ENCODE measurements at regions not wholly inside any gene's neighbourhood (a gene's known extent, or its start where the extent isn't known, plus 50 kb on each side); places are given as distances from the start of the nearest gene placed in this dataset.
"Not testable (repeated sequence)": the region's sequence is repeated elsewhere in the genome, so short reads cannot be mapped to it uniquely, and the experiment has no call there.

DNA sequence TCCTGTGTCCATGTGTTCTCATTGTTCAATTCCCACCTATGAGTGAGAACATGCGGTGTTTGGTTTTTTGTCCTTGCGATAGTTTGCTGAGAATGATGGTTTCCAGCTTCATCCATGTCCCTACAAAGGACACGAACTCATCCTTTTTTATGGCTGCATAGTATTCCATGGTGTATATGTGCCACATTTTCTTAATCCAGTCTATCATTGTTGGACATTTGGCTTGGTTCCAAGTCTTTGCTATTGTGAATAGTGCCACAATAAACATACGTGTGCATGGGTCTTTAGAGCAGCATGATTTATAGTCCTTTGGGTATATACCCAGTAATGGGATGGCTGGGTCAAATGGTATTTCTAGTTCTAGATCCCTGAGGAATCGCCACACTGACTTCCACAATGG is 98.5 kb downstream of the KBTBD2 start:
- TF ChIP-seq, protein P1, sequence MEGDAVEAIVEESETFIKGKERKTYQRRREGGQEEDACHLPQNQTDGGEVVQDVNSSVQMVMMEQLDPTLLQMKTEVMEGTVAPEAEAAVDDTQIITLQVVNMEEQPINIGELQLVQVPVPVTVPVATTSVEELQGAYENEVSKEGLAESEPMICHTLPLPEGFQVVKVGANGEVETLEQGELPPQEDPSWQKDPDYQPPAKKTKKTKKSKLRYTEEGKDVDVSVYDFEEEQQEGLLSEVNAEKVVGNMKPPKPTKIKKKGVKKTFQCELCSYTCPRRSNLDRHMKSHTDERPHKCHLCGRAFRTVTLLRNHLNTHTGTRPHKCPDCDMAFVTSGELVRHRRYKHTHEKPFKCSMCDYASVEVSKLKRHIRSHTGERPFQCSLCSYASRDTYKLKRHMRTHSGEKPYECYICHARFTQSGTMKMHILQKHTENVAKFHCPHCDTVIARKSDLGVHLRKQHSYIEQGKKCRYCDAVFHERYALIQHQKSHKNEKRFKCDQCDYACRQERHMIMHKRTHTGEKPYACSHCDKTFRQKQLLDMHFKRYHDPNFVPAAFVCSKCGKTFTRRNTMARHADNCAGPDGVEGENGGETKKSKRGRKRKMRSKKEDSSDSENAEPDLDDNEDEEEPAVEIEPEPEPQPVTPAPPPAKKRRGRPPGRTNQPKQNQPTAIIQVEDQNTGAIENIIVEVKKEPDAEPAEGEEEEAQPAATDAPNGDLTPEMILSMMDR (IDR thresholded peaks at IDR 0.05; ENCODE audit: low read depth, low read length, missing input control): not testable (repeated sequence)
- not testable (repeated sequence) for TF ChIP-seq TAF1 (conservative IDR thresholded peaks at IDR 0.05); SP1 (IDR thresholded peaks at IDR 0.05); JUND (IDR thresholded peaks at IDR 0.05); RAD21 (IDR thresholded peaks at IDR 0.05); FOXA1 (IDR thresholded peaks at IDR 0.05); EGR1 (IDR thresholded peaks at IDR 0.05; ENCODE audit: low read depth in 2 of 2); HNF4G (IDR thresholded peaks at IDR 0.05); YY1 (IDR thresholded peaks at IDR 0.05)
- TF ChIP-seq, protein P2, sequence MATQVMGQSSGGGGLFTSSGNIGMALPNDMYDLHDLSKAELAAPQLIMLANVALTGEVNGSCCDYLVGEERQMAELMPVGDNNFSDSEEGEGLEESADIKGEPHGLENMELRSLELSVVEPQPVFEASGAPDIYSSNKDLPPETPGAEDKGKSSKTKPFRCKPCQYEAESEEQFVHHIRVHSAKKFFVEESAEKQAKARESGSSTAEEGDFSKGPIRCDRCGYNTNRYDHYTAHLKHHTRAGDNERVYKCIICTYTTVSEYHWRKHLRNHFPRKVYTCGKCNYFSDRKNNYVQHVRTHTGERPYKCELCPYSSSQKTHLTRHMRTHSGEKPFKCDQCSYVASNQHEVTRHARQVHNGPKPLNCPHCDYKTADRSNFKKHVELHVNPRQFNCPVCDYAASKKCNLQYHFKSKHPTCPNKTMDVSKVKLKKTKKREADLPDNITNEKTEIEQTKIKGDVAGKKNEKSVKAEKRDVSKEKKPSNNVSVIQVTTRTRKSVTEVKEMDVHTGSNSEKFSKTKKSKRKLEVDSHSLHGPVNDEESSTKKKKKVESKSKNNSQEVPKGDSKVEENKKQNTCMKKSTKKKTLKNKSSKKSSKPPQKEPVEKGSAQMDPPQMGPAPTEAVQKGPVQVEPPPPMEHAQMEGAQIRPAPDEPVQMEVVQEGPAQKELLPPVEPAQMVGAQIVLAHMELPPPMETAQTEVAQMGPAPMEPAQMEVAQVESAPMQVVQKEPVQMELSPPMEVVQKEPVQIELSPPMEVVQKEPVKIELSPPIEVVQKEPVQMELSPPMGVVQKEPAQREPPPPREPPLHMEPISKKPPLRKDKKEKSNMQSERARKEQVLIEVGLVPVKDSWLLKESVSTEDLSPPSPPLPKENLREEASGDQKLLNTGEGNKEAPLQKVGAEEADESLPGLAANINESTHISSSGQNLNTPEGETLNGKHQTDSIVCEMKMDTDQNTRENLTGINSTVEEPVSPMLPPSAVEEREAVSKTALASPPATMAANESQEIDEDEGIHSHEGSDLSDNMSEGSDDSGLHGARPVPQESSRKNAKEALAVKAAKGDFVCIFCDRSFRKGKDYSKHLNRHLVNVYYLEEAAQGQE (IDR thresholded peaks at IDR 0.05): not testable (repeated sequence)
